HepG2 (cell line): ENCODE measurements at regions not wholly inside any gene's neighbourhood (a gene's known extent, or its start where the extent isn't known, plus 50 kb on each side); places are given as distances from the start of the nearest gene placed in this dataset.

Source experiments
- ATAC-seq: fragments of 200-7000 bp; cut with Tn5 transposase; 3 replicates; pipeline ENCODE4 v1.9.1; 2020; ENCODE audit warnings: mild to moderate bottlenecking, moderate library complexity
- BruUV-seq: library from RNA; stranded (reverse); fragments of 400-500 nt; replicated peaks from 2 replicates; lab custom pipeline; 2021; lab: Mats Ljungman, UMichigan
- CTCF ChIA-PET: fragments of 300-600 bp; formaldehyde crosslinking; extraction: SDS; loops from one replicate; lab custom pipeline; 2021; ENCODE audit warnings: low total read pairs, inconsistent platforms, low intra/inter-chr PET ratio; lab: Yijun Ruan, JAX
- POLR2A ChIA-PET: fragments of 350-600 bp; sonication (Branson Sonifier 250); formaldehyde crosslinking; loops from one replicate; lab custom pipeline; 2020; ENCODE audit warnings: antibody characterized with exemption, inconsistent platforms; lab: Yijun Ruan, JAX
- DNase-seq: peaks from one replicate; pipeline ENCODE4 v3.0.0-alpha.2; 2015; ENCODE audit warnings: low spot score
- FAIRE-seq: peaks from 3 replicates; lab custom pipeline; 2011; peaks lifted over from hg19 to GRCh38; lab: Jason Lieb, UNC
- H2AFZ ChIP-seq: one replicate; pipeline ENCODE4 v1.6.1; 2011; ENCODE audit warnings: low read length, inconsistent platforms
- H3K27ac ChIP-seq: fragments of 300-600 bp; 3 replicates; pipeline ENCODE4 v1.8.0; 2011; ENCODE audit warnings: mixed run types, mild to moderate bottlenecking, mixed read lengths, low read length, inconsistent platforms; ENCODE audit not compliant: insufficient read depth; ENCODE audit errors: extremely low read length
- H3K27me3 ChIP-seq, 2 experiments: fragments of 200-600 bp in 1 of 2; 2 replicates in 1 of 2; 3 replicates in 1 of 2; pipeline versions ENCODE4 v1.6.0 to v1.8.0; 2011; ENCODE audit warnings: low read length in 2 of 2, mild to moderate bottlenecking in 2 of 2, moderate library complexity in 2 of 2, inconsistent platforms in 1 of 2; ENCODE audit not compliant: insufficient read depth in 2 of 2, control insufficient read depth in 1 of 2
- H3K36me3 ChIP-seq, 2 experiments: fragments of 200-600 bp in 1 of 2; replicated peaks in 1 of 2; 2 replicates in 1 of 2; 3 replicates in 1 of 2; pipeline versions ENCODE4 v1.5.1 to v1.8.0; 2011; ENCODE audit warnings: low read length in 2 of 2, inconsistent platforms in 1 of 2; ENCODE audit not compliant: insufficient read depth in 2 of 2, control insufficient read depth in 1 of 2
- H3K4me1 ChIP-seq: 2 replicates; pipeline ENCODE4 v1.5.1; 2012; ENCODE audit warnings: low read length, inconsistent platforms; ENCODE audit not compliant: insufficient read depth
- H3K4me2 ChIP-seq: 2 replicates; pipeline ENCODE4 v1.6.0; 2011; ENCODE audit warnings: low read depth, low read length, inconsistent platforms
- H3K4me3 ChIP-seq, 3 experiments: fragments of 200-600 bp in 1 of 3; sonication (generic), shearing (Covaris generic) in 1 of 3; replicated peaks in 1 of 3; 2 replicates each; pipeline ENCODE4 v1.5.1; 2011 to 2016; ENCODE audit warnings: low read length in 3 of 3, inconsistent platforms in 2 of 3, low read depth in 2 of 3, mild to moderate bottlenecking in 2 of 3, control low read depth in 1 of 3, mixed read lengths in 1 of 3; ENCODE audit not compliant: insufficient read depth in 1 of 3
- H3K79me2 ChIP-seq: one replicate; pipeline ENCODE4 v1.6.1; 2011; ENCODE audit warnings: low read length, inconsistent platforms; ENCODE audit not compliant: insufficient read depth
- H3K9ac ChIP-seq: 2 replicates; pipeline ENCODE4 v1.6.0; 2011; ENCODE audit warnings: mild to moderate bottlenecking, low read depth, low read length, inconsistent platforms; ENCODE audit not compliant: insufficient read depth
- H3K9me3 ChIP-seq: 2 replicates; pipeline ENCODE4 v1.5.1; 2012; ENCODE audit warnings: mild to moderate bottlenecking, low read length
- H4K20me1 ChIP-seq: 2 replicates; pipeline ENCODE4 v1.6.0; 2011; ENCODE audit warnings: inconsistent platforms, mild to moderate bottlenecking, low read length, moderate library complexity; ENCODE audit not compliant: insufficient read depth
- EEA1 ChIP-seq: sonication (generic); formaldehyde crosslinking; IDR thresholded peaks from 2 replicates; pipeline ENCODE4 v1.5.1; 2020; ENCODE audit warnings: mild to moderate bottlenecking, missing genetic modification reagents, borderline replicate concordance
- KDM5B ChIP-seq: sonication (generic); formaldehyde crosslinking; IDR thresholded peaks from 2 replicates; pipeline ENCODE4 v1.4.0; 2020; ENCODE audit warnings: missing genetic modification reagents, mild to moderate bottlenecking, borderline replicate concordance
- KLF12 ChIP-seq: sonication (generic); formaldehyde crosslinking; IDR thresholded peaks from 2 replicates; pipeline ENCODE4 v1.4.0; 2020; ENCODE audit warnings: missing genetic modification reagents, borderline replicate concordance
- LBX2 ChIP-seq: sonication (generic); formaldehyde crosslinking; IDR thresholded peaks from 2 replicates; pipeline ENCODE4 v1.5.0; 2020; ENCODE audit warnings: missing genetic modification reagents, mild to moderate bottlenecking, borderline replicate concordance
- MTF2 ChIP-seq: sonication (generic); formaldehyde crosslinking; IDR thresholded peaks from 2 replicates; pipeline ENCODE4 v1.5.0; 2020; ENCODE audit warnings: missing genetic modification reagents, borderline replicate concordance
- SAFB2 ChIP-seq: sonication (generic); formaldehyde crosslinking; IDR thresholded peaks from 2 replicates; pipeline ENCODE4 v1.5.1; 2020; ENCODE audit warnings: missing genetic modification reagents, low read depth, mild to moderate bottlenecking, borderline replicate concordance
- TRIM24 ChIP-seq: sonication (generic); formaldehyde crosslinking; IDR thresholded peaks from 2 replicates; pipeline ENCODE4 v1.8.0; 2022; ENCODE audit warnings: mild to moderate bottlenecking, missing genetic modification reagents
- ZBTB26 ChIP-seq: IDR thresholded peaks from 2 replicates; pipeline ENCODE4 v1.6.1; 2016; ENCODE audit warnings: missing compliant biosample characterization, missing genetic modification reagents, borderline replicate concordance
- ZNF138 ChIP-seq: sonication (generic); formaldehyde crosslinking; IDR thresholded peaks from 2 replicates; pipeline ENCODE4 v1.5.0; 2020; ENCODE audit warnings: mild to moderate bottlenecking, low read depth, missing genetic modification reagents
- ZNF44 ChIP-seq: sonication (generic); formaldehyde crosslinking; IDR thresholded peaks from 2 replicates; pipeline ENCODE4 v1.5.1; 2020; ENCODE audit warnings: mild to moderate bottlenecking, missing genetic modification reagents
- ZNF609 ChIP-seq: sonication (generic); formaldehyde crosslinking; IDR thresholded peaks from 2 replicates; pipeline ENCODE4 v1.4.0; 2020; ENCODE audit warnings: mild to moderate bottlenecking, missing genetic modification reagents, borderline replicate concordance
- ZNF639 ChIP-seq: conservative IDR thresholded peaks from 2 replicates; pipeline ENCODE4 v1.6.1; 2018; ENCODE audit warnings: missing genetic modification reagents
- WGBS: methylation state at CpG from one replicate; pipeline ENCODE4 v1.1.6; 2017; ENCODE audit warnings: low lambda C conversion rate; 5-methylcytosine and 5-hydroxymethylcytosine counted together
- in situ Hi-C: cut with HindIII; loops from 2 replicates; pipeline ENCODE4 v1.10.0; 2017; ENCODE audit warnings: low pct_unique_long_range_greater_than_20kb; ENCODE audit not compliant: extremely low pct_ligation_motif_present
- intact Hi-C: fragments of 100-400 bp; cut with micrococcal nuclease; formaldehyde crosslinking; loops from one replicate; pipeline ENCODE4 v1.10.0; 2022; ENCODE audit not compliant: unreplicated experiment

GRCh38 chr10:8456386-8456785 lies 401.9 kb downstream of the GATA3 start:
- TF ChIP-seq TRIM24 (CRISPR knock-in tag) (no peak), ZNF44 (CRISPR knock-in tag) (no peak), ZNF639 (no peak), ZNF138 (CRISPR knock-in tag) (no peak), LBX2 (CRISPR knock-in tag) (no peak), SAFB2 (CRISPR knock-in tag) (no peak), KLF12 (CRISPR knock-in tag) (no peak), KDM5B (CRISPR knock-in tag) (no peak), ZBTB26 (CRISPR knock-in tag) (no peak), ZNF609 (CRISPR knock-in tag) (no peak), MTF2 (CRISPR knock-in tag) (no peak), EEA1 (CRISPR knock-in tag) (no peak)
- FAIRE-seq (no peak), DNase-seq (no peak), ATAC-seq (no peak)
- CTCF ChIA-PET = no interaction called here
- H3K4me1 ChIP-seq = no peaks in the 10 kb centered on the region
- no peak overlapping the region for H3K4me2 ChIP-seq
- H2AFZ ChIP-seq = no peak overlapping the region
- H3K27ac ChIP-seq = no peak overlapping the region
- WGBS = 0% methylated on average over 3 of the region's 3 CpGs
- no peaks in the 10 kb centered on the region for H3K79me2 ChIP-seq
- H3K9me3 ChIP-seq = no peaks in the 10 kb centered on the region
- BruUV-seq = no TSS peak
- in situ Hi-C loops (no loop called here), intact Hi-C loops (no loop called here)
- no peak overlapping the region for H3K9ac ChIP-seq
- no peaks in the 10 kb centered on the region for H4K20me1 ChIP-seq
- POLR2A ChIA-PET = no interaction called here
- no peak overlapping the region for H3K4me3 ChIP-seq
- H3K36me3 ChIP-seq = no peaks in the 10 kb centered on the region
- H3K27me3 ChIP-seq = no peaks in the 10 kb centered on the region
